GOT3 (cell line): ENCODE measurements at regions not wholly inside any gene's neighbourhood (a gene's known extent, or its start where the extent isn't known, plus 50 kb on each side); places are given as distances from the start of the nearest gene placed in this dataset.

Experiments used
- DNase-seq: peaks from one replicate; lab custom pipeline; 2025; ENCODE audit warnings: mixed read lengths; lab: John Stamatoyannopoulos, UW

- DNase-seq: no peak
Measured at GRCh38 chr13:106129273-106129672, 406.2 kb downstream of the EFNB2 start.

GRCh38 chr13:106122234-106122633, 413.2 kb downstream of the EFNB2 start:
- DNase-seq: no peak

- DNase-seq: no peak
Measured at GRCh38 chr13:106121173-106121754, 414.2 kb downstream of the EFNB2 start.

- no peak for DNase-seq
Measured at GRCh38 chr13:106118996-106119395, 416.5 kb downstream of the EFNB2 start.

GRCh38 chr13:106118050-106118449, 417.4 kb downstream of the EFNB2 start:
- no peak for DNase-seq

GRCh38 chr13:106117640-106118039, 417.8 kb downstream of the EFNB2 start:
- no peak for DNase-seq

- DNase-seq: no peak
Measured at GRCh38 chr13:106117035-106117434, 418.4 kb downstream of the EFNB2 start.

- DNase-seq: no peak
Measured at GRCh38 chr13:106115081-106115480, 420.4 kb downstream of the EFNB2 start.

GRCh38 chr13:106113796-106114195, 421.7 kb downstream of the EFNB2 start:
- DNase-seq: no peak

GRCh38 chr13:106112191-106112590, 423.3 kb downstream of the EFNB2 start:
- DNase-seq: no peak

- no peak for DNase-seq
Measured at GRCh38 chr13:106110241-106110855, 425.1 kb downstream of the EFNB2 start.

GRCh38 chr13:106109391-106109791, 426.1 kb downstream of the EFNB2 start:
- DNase-seq: no peak

GRCh38 chr13:106108346-106108745, 427.1 kb downstream of the EFNB2 start:
- no peak for DNase-seq

GRCh38 chr13:106107061-106107460, 428.4 kb downstream of the EFNB2 start:
- no peak for DNase-seq

- no peak for DNase-seq
Measured at GRCh38 chr13:106105153-106105552, 430.3 kb downstream of the EFNB2 start.

- no peak for DNase-seq
Measured at GRCh38 chr13:106104281-106104901, 431.1 kb downstream of the EFNB2 start.

GRCh38 chr13:106103779-106104178, 431.7 kb downstream of the EFNB2 start:
- DNase-seq: no peak

GRCh38 chr13:106102786-106103185, 432.7 kb downstream of the EFNB2 start:
- DNase-seq: no peak

GRCh38 chr13:106101201-106101600, 434.3 kb downstream of the EFNB2 start:
- no peak for DNase-seq

GRCh38 chr13:106100171-106100919, 435.1 kb downstream of the EFNB2 start:
- DNase-seq: no peak

- no peak for DNase-seq
Measured at GRCh38 chr13:106099765-106100164, 435.7 kb downstream of the EFNB2 start.

GRCh38 chr13:106098778-106099177, 436.7 kb downstream of the EFNB2 start:
- no peak for DNase-seq

GRCh38 chr13:106096661-106097092, 438.8 kb downstream of the EFNB2 start:
- no peak for DNase-seq
